ENCODE measurements at regions not wholly inside any gene's neighbourhood (a gene's known extent, or its start where the extent isn't known, plus 50 kb on each side); places are given as distances from the start of the nearest gene placed in this dataset.
A peak's percentile ranks its signal among the peaks of the same experiment; 100 is the strongest.

DNA sequence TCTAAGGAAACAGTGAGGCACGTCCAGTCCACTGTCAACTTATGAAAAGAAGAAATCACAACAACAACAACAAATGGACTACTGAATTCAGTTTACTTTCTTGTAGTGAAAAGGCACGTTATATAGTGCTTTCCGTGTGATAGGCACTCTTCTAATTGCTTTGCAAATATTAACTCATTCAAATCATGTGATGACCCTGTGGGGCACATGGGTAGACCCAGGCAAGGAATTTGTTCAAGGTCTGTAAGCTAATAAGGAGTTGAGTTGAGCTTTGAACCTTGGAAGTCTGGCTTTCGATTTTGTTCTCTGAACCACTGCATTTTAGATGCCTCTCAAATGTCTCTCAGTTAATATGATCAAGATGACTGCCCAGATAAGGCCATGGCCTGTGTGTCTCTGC is 295.1 kb upstream of the RBFOX1 start:
- intact Hi-C loops (cut with DNase I), result no loop called here
- no peak for DNase-seq (ENCODE audit: low spot score)

DNA sequence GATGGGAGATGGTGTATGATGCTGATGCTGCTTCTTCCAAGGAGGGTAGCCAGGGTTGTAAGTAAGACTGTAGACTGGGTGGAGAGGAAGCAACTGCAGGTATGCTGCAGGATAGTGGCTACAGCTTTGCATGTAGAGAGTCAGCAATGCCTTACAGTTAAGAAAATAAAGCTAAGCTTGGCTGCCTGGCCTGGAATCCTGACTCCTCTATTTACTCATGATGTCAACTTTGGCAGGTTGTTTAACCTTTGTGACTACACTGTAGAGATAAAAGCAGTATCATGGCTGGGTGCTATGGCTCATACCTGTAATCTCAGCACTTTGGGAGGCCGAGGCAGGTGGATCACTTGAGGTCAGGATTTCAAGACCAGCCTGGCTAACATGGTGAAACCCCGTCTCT is 301.6 kb upstream of the RBFOX1 start:
- no peak for DNase-seq (ENCODE audit: low spot score)
- intact Hi-C loops (cut with DNase I), result no loop called here

DNA sequence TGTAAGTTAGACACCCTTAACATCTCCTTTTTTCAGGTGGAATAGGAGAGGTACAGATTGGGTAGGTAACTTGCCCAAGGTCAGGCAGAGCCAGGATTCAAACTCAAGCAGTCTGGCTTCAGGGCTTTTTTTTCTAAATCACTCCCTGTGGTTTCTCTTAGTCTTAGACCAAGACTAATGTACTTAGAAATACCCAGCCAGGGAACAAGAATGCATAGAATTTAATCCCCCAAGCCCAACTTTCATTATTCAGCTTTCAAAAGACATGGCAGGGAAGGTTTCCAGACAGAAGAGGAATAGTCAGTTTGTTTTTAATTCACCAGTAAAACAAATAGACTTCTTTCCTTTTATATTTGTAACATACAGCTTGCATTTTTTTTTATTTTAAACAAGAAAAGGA is 305.2 kb upstream of the RBFOX1 start:
- intact Hi-C loops (cut with DNase I), result no loop called here
- DNase-seq (ENCODE audit: low spot score), result no peak

DNA sequence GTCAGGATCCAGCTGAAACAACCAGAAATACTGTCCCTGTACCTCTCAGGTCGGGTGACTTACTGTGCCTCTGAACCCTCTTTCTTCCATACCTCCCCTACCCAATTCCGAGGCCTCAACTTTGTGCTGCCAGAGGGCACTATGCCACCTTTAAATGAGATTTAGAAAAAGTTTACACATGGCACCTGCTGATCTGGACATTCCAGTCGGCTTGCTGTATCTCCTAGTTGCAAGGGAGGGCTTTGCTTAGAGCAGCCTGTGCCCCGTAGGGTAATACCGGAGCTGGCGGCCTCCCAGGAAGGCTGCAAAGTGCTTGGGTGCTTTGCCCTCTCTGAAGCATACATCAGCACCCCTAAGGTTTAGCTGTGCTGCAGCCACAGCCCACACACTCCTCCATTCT is 306.0 kb upstream of the RBFOX1 start:
- no peak for DNase-seq (ENCODE audit: low spot score)
- intact Hi-C loops (cut with DNase I), result no loop called here

DNA sequence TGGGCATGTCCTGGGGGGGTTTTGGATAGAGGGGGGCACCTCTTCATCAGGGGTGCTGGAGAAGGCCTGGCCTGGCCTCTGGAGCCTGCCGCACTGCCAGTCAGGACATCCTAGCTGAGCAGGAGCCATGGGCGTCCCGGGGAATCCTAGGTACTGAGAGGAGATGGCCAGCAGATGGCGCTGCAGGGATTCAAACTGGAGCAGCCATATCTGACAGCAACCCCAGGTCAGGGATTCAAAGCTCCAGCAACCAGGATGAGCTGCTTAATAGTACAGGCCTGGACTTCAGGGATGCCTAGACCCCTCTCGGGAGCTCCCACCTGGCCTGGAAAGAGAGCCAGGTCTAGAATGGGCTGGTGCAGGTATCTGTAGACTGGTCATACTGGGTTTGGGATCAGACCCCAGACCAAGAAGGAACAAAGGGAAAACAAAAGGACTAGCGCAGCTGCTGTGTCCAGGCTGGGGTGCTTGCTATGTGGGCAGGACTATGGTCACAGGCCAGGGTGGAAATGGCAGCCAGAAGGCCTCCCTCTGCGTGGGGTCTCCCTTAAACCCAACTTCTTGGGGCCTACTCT is 306.9 kb upstream of the RBFOX1 start:
- DNase-seq (ENCODE audit: low spot score), result peak; percentile 85
- intact Hi-C loops (cut with DNase I), result no loop called here

DNA sequence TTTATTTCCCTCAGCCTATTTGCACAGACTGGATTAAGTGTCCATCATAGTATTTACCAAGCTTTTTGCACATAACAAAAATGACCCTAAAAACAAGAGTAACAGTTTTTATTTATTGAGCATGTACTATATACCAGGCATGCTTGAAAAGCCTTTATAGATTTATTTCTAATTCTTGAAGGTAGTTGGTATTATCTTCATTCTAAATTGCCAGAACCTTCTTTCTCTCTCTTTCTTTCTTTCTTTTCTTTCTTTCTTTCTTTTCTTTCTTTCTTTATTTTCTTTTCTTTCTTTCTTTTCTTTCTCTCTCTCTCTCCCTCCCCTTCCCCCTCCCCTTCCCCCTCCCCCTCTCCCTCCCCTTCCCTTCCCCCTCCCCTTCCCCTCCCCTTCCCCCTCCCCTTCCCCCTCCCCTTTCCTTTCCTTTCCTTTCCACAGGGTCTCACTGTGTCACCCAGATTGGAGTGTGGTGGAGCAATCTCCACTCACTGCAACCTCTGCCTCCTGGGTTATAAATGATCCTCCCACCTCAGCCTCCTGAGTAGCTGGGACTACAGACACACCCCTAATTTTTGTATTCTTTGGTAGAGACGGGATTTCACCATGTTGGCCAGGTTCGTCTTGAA is 310.9 kb upstream of the RBFOX1 start:
- DNase-seq (ENCODE audit: low spot score), result no peak
- intact Hi-C loops (cut with DNase I), result no loop called here

DNA sequence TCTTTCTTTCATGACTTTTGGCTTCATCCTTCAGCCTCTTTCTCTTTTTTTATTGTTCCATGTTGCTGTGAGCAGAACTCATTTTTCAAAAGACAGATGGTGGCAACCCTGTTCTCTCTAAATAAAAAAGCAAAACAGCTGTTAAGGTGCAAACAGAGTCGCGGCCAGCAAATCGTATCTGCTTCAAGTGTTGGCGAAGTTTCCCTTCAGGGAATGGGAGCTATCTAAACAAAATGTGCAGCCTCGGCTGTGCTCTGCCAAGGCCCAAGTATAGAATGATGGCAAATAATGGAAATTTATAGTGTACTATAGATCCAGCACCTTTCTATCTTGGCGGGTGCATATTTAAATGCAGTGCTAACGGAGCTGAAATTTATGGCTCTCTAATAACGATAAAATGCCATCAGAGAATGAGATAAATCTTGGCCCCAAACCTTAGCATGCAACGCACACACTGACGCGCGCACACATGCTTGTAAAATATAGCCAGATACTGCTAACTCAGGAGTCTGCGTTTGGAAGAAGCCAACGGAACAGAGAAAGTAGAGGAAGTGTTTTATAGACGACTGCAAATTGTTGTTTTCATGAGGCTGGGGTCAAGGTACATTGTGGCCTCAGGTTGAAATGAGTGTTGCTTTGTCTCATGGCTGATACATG is 315.5 kb upstream of the RBFOX1 start:
- intact Hi-C loops (cut with DNase I), result no loop called here
- no peak for DNase-seq (ENCODE audit: low spot score)

DNA sequence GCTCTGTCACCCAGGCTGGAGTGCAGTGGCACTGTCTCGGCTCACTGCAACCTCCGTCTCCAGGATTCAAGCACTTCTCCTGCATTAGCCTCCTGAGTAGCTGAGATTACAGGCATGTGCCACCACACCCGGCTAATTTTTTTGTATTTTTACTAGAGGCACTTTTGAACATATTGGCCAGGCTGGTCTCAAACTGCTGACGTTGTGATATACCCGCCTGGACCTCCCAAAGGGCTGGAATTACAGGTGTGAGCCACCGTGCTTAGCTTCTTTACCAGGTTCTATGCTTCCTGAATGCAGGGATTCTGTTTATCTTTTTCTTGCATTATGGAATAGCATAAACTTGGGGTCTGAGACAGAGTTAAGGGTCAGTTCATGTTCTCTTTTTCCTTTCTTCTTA is 317.9 kb upstream of the RBFOX1 start:
- intact Hi-C loops (cut with DNase I), result no loop called here

DNA sequence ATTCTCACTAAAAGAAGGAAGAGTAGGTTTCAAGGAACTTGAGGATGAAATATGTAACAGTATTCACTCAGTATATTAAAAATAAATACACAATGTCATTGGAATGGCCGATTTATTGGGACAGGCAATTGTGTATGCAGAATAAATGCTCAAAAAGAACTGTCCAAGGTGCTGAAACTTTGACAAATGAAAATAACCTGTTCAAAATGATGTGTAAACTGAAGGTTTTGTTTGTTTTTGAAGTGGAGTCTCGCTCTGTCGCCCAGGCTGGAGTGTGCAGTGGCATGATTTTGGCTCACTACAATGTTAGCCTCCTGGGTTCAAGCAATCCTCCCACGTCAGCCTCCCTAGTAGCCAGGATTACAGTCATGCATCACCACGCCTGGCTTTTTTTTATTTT is 318.7 kb upstream of the RBFOX1 start:
- DNase-seq (ENCODE audit: low spot score), result no peak
- intact Hi-C loops (cut with DNase I), result no loop called here

More for the DNA sequence above, 317.9 kb upstream of the RBFOX1 start:
- DNase-seq (ENCODE audit: low spot score), result no peak

DNA sequence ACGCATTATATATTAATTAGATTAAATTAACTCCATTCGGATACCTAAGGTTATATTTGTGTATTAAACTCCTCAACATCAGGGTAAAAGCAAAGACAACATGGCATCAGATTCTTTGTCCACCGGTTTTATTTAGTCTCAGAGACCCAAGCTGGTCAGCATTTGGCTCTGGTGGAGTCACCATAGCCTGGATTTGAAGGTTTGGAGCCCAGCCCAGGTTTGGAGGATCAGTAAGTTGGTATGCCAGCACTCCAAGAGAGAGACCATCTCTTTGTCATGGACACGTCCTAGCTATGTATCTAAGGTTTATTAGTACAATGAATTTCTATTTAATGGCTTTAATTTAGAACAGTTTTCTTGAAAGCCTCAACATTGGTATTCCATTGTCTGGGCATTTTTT is 328.4 kb upstream of the RBFOX1 start:
- intact Hi-C loops (cut with DNase I), result no loop called here
- no peak for DNase-seq (ENCODE audit: low spot score)

DNA sequence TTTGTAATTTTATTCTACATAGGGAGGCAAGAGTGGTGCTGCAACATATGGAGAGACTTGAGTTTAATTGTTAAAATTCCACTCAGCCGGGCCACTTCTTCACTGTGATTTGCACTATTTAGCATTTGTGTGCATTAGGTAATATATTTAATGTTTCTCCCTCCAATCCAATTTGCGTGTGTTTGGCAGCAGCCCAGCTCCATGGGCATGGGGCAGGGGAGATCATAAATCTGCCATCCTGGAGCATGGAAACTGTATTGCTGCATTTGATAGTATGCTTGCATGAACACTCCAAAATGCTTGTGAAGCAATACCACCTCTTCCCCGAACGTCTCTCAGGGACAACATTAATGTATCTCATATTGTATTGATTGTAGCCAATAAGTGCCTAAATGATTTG is 339.1 kb upstream of the RBFOX1 start:
- DNase-seq (ENCODE audit: low spot score), result no peak
- intact Hi-C loops (cut with DNase I), result no loop called here

DNA sequence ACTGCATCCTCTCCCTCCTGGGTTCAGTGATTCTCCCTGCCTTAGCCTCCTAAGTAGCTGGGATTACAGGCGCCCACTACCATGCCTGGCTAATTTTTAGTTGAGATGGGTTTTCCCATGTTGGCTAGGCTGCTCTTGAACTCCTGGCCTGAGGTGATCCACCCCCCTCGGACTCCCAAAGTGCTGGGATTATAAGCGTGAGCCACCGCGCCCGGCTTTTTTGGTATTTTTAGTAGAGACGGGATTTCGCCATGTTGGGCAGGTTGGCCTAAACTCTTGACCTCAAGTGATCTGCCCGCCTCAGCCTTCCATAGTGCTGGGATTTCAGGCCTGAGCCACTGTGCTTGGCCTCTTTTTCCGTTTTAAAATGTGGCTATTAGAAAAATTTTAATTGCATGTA is 343.8 kb upstream of the RBFOX1 start:
- intact Hi-C loops (cut with DNase I), result no loop called here
- no peak for DNase-seq (ENCODE audit: low spot score)

DNA sequence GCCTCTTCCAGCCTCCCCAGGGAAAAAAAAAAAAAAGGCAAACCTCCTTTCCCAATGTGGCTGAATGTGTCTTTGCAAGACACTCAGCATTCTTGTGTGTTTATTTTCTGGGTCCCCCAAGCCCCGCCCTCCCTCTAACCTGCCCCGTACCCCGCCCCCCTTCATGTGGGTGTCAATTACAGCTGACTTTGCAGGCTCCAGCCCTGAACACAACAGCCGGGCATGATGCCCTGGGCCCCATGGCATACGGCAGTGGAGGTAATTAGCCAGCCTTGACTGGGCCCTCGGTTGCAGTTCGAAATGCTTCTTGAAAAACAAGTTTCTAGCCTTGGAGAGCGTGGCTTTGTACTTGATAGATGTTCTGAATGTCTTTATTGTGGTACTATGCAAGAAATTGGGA is 354.7 kb upstream of the RBFOX1 start:
- intact Hi-C loops (cut with DNase I), result no loop called here
- DNase-seq (ENCODE audit: low spot score), result no peak

DNA sequence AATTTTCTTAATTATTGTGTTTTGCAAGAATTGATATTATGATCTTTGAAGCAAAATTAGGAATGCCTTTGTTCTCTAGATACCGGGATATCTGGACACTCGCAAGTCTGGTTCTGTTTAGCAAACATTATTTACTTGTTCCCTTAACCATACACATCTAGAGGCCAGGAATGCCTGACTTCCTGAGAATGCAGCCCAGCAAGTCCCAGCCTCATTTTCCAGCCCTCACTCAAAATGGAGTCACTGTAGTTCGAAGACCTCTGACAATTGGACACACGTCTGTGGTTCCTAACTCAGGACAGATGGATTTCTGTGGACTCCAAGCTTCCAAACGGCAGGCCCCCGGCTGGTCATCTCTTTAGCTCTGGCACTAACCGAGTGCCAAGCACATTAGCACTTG is 355.4 kb upstream of the RBFOX1 start:
- DNase-seq (ENCODE audit: low spot score), result no peak
- intact Hi-C loops (cut with DNase I), result no loop called here

DNA sequence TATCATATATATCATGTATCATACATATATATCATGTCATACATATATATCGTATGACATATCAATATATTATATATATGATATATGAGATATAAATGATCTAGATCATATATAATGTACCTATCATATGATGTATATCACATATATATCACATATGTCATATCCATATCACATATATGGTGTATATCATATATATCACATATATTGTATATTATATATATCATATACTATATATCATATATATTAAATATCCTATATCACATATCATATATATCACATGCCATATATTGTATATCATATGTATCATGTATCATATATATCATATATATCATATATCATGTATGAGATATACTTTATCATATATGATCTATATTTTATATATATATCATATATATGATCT is 355.9 kb upstream of the RBFOX1 start:
- DNase-seq (ENCODE audit: low spot score), result no peak
- intact Hi-C loops (cut with DNase I), result no loop called here

DNA sequence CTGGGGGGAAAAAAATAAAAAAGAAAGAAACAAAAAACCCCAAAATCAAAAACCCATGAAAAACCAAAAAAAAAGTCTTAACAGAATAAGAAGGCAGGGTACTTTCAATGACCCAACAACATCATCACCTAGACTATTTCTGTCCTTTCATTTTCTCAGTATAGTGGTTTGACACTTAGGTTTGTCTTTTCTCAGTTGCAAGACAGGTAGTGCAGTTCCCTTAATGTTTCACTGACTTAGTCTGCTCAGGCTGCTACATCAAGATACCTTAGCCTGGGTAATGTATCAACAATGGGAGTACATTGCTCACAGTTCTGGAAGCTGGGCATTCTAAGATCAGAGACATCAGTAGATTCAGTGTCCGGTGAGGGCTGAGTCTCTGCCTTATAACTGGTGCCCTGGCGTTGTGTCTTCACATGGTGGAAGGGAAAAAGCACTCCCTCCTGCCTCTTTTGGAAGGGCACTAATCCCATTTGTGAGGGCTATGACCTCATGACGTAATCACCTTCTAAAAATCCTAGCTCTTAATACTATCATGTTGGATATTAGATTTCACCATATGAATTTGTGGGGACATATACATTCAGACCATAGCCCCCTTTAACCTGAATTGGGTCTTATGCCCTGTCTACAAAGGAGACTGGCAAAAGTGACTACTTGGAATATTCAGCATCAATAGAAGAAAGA is 362.3 kb upstream of the RBFOX1 start:
- intact Hi-C loops (cut with DNase I), result no loop called here
- no peak for DNase-seq (ENCODE audit: low spot score)

DNA sequence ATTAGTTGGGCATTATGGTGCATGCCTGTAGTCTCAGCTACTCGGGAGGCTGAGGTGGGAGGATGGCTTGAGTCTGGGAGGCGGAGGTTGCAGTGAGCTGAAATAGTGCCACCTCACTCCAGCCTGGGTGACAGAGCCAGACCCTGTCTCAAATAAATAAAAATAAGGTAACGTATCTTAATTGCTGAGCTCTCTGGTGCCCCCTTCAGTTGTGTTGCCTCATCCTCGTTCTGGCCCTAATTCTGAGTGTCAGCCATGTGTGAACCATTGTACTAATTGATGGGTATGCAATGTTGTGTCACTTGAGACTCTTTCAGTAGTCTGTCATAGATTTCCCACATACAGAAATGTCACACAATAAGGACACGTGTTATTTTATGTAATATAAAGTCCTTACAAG is 363.1 kb upstream of the RBFOX1 start:
- intact Hi-C loops (cut with DNase I), result no loop called here
- DNase-seq (ENCODE audit: low spot score), result no peak

DNA sequence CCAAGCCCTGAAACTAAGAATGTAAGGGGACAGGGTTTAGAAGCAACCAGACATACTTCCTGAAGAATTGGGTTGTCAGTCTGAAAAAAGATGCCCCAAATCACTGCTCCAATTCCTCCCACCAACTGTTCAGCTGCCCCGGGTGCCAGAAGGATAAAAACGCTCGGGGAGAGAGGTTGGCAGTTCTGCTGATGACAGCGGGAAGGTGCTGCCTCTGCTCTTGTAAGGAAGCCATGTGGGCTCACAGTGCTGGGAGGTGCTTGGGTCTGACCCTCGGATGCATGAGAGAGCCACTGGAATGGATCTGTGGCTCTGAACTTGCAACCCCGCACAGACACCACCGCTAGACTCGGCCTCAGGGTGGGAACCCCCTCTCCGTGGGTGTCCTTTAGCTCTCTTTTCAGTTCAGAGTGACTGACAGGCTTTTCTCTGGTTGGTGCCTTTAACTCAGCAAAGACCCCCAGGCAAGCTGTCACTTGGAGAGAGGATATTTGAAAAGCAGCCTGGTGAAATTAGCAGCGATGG is 364.8 kb upstream of the RBFOX1 start:
- intact Hi-C loops (cut with DNase I), result no loop called here
- no peak for DNase-seq (ENCODE audit: low spot score)

DNA sequence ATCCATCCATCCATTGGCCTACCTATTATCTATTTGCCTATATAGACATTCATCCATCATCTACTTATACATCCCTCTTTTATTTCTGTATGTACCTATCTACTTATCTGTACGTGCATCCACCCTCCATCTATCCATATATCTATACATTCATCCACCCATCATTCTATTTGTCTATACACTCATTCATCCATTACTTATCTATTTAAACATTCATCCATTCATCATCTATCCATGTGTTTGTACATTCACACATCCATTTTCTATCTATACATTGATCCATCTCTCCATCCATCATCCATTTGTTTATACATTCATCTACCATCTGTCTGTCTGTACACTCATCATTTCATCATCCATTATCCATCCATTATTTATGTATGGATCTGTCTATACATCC is 365.7 kb upstream of the RBFOX1 start:
- intact Hi-C loops (cut with DNase I), result no loop called here
- DNase-seq (ENCODE audit: low spot score), result no peak

DNA sequence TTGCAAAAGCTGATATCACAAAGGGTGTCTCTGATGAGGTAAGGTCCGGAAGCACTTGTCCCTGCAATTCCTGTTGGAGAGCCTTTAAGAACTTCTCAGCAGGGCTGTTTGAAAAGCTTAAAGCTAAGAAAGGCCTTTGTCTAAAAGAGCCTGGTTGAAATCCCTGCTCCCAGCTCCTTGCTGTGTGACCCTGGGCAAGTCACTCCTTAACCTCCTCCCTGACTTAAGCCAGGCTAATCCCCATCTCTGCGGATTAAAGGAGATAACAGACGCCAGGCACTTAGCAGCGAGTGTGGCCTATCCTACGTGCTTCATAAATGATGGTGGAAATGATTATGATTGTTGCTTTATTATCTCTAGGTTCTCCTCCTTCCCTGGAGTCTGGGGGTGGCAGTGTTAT is 368.0 kb upstream of the RBFOX1 start:
- intact Hi-C loops (cut with DNase I), result no loop called here
- DNase-seq (ENCODE audit: low spot score), result no peak

DNA sequence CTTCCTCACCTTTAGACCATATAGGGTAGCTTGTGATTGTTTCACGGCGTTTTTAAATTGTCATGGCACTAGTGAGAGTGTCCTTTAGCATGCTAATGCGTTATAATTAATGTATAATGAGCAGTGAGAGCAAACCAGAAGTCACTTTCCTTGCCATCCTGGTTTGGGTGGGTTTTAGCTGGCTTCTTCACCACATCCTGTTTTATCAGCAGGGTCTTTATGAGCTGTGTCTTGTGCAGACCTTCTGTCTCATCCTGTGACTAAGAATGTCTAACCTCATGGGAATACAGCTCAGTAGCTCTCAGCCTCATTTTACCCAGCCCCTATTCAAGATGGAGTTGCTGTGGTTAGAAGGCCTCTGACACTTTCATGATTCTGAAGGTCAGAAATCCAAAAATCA is 370.9 kb upstream of the RBFOX1 start:
- intact Hi-C loops (cut with DNase I), result no loop called here

More for the DNA sequence above, 370.9 kb upstream of the RBFOX1 start:
- no peak for DNase-seq (ENCODE audit: low spot score)

Data from posterior vena cava (tissue), 2 donors.